Upper lobe of left lung (tissue), 4 donors: ENCODE measurements at regions not wholly inside any gene's neighbourhood (a gene's known extent, or its start where the extent isn't known, plus 50 kb on each side); places are given as distances from the start of the nearest gene placed in this dataset.

Experiments used
- CTCF ChIP-seq, 6 experiments: fragments of 450-650 bp in 4 of 6; fragments of 200-600 bp in 2 of 6; sonication (generic) in 2 of 6; IDR thresholded peaks; one replicate each; pipeline ENCODE4 v1.5.1; 2016 to 2019; ENCODE audit warnings: antibody characterized with exemption in 6 of 6
- EP300 ChIP-seq, 4 donors: sonication (generic); formaldehyde crosslinking; IDR thresholded peaks; one replicate each; pipeline ENCODE4 v1.5.1; 2017; ENCODE audit warnings: antibody characterized with exemption in 4 of 4, control low read depth in 2 of 4
- POLR2AphosphoS5 ChIP-seq, 2 donors: sonication (generic); formaldehyde crosslinking; IDR thresholded peaks; one replicate each; pipeline ENCODE4 v1.5.1; 2017; ENCODE audit warnings: antibody characterized with exemption in 2 of 2

- TF ChIP-seq CTCF (IDR thresholded peaks at IDR 0.05): no peak
- no peak for TF ChIP-seq POLR2AphosphoS5 (IDR thresholded peaks at IDR 0.05)
- TF ChIP-seq EP300 (IDR thresholded peaks at IDR 0.05): no peak
These were observed 124.9 kb downstream of the DSC3 start for GRCh38 chr18:30917651-30918050.
